OCI-M2 (cell line): ENCODE measurements at regions not wholly inside any gene's neighbourhood (a gene's known extent, or its start where the extent isn't known, plus 50 kb on each side); places are given as distances from the start of the nearest gene placed in this dataset.
"Not testable (repeated sequence)": the region's sequence is repeated elsewhere in the genome, so short reads cannot be mapped to it uniquely, and the experiment has no call there.

Experiments used
- DNase-seq: peaks from one replicate; lab custom pipeline; 2025; ENCODE audit not compliant: unreplicated experiment; lab: John Stamatoyannopoulos, UW

- DNase-seq = no peak
These were observed 253.9 kb downstream of the CEMIP2 start for GRCh38 chr9:71514344-71514975.

- no peak for DNase-seq
These were observed 259.3 kb downstream of the CEMIP2 start for GRCh38 chr9:71509054-71509453.

- not testable (repeated sequence) for DNase-seq
These were observed 260.2 kb downstream of the CEMIP2 start for GRCh38 chr9:71508141-71508540.

GRCh38 chr9:71506821-71507220, 261.5 kb downstream of the CEMIP2 start:
- DNase-seq = no peak

GRCh38 chr9:71504636-71505035, 263.7 kb downstream of the CEMIP2 start:
- no peak for DNase-seq

- no peak for DNase-seq
These were observed 269.6 kb downstream of the CEMIP2 start for GRCh38 chr9:71498691-71499090.

- no peak for DNase-seq
These were observed 277.5 kb downstream of the CEMIP2 start for GRCh38 chr9:71490810-71491209.

GRCh38 chr9:71487061-71487460, 281.3 kb downstream of the CEMIP2 start:
- DNase-seq = no peak

GRCh38 chr9:71485326-71485725, 283.0 kb downstream of the CEMIP2 start:
- no peak for DNase-seq

- DNase-seq = no peak
These were observed 284.9 kb downstream of the CEMIP2 start for GRCh38 chr9:71483436-71483835.

GRCh38 chr9:71479621-71480020, 288.7 kb downstream of the CEMIP2 start:
- DNase-seq = no peak

- DNase-seq = no peak
These were observed 295.9 kb downstream of the CEMIP2 start for GRCh38 chr9:71472400-71472799.

GRCh38 chr9:71465392-71465791, 302.9 kb downstream of the CEMIP2 start:
- no peak for DNase-seq

- no peak for DNase-seq
These were observed 309.2 kb downstream of the CEMIP2 start for GRCh38 chr9:71459082-71459481.

GRCh38 chr9:71446473-71447411, 321.6 kb downstream of the CEMIP2 start:
- no peak for DNase-seq

- no peak for DNase-seq
These were observed 322.2 kb downstream of the CEMIP2 start for GRCh38 chr9:71446106-71446472.

- DNase-seq = no peak
These were observed 321.5 kb upstream of the TRPM3 start for GRCh38 chr9:71442937-71443336.

- no peak for DNase-seq
These were observed 319.8 kb upstream of the TRPM3 start for GRCh38 chr9:71441266-71441665.

GRCh38 chr9:71431931-71432330, 310.5 kb upstream of the TRPM3 start:
- no peak for DNase-seq

- not testable (repeated sequence) for DNase-seq
These were observed 285.9 kb upstream of the TRPM3 start for GRCh38 chr9:71407341-71407740.

GRCh38 chr9:71403106-71403505, 281.7 kb upstream of the TRPM3 start:
- no peak for DNase-seq

GRCh38 chr9:71393005-71393404, 271.6 kb upstream of the TRPM3 start:
- no peak for DNase-seq
